GM21367 (cell line): ENCODE measurements at regions not wholly inside any gene's neighbourhood (a gene's known extent, or its start where the extent isn't known, plus 50 kb on each side); places are given as distances from the start of the nearest gene placed in this dataset.

Experiments
- ATAC-seq: cut with Tn5 transposase; IDR thresholded peaks from one replicate; pipeline ENCODE4 v1.9.1; 2021; ENCODE audit not compliant: unreplicated experiment

GRCh38 chr4:110878413-110878812 is 255.5 kb upstream of the PITX2 start:
- no peak for ATAC-seq

GRCh38 chr4:110878956-110879355 is 256.1 kb upstream of the PITX2 start:
- no peak for ATAC-seq

GRCh38 chr4:110886270-110886669 is 263.4 kb upstream of the PITX2 start:
- no peak for ATAC-seq

- ATAC-seq: no peak
These were observed 264.0 kb upstream of the PITX2 start for GRCh38 chr4:110886856-110887255.

GRCh38 chr4:110897784-110898183 is 274.9 kb upstream of the PITX2 start:
- no peak for ATAC-seq

GRCh38 chr4:110898290-110898689 is 275.4 kb upstream of the PITX2 start:
- ATAC-seq: peak; percentile 93

- ATAC-seq: no peak
These were observed 277.4 kb upstream of the PITX2 start for GRCh38 chr4:110900213-110900769.

GRCh38 chr4:110902500-110902899 is 279.6 kb upstream of the PITX2 start:
- no peak for ATAC-seq

- ATAC-seq: no peak
These were observed 281.7 kb upstream of the PITX2 start for GRCh38 chr4:110904435-110905065.

GRCh38 chr4:110905367-110905766 is 282.5 kb upstream of the PITX2 start:
- no peak for ATAC-seq

- ATAC-seq: no peak
These were observed 285.0 kb upstream of the PITX2 start for GRCh38 chr4:110907801-110908313.

GRCh38 chr4:110914791-110915190 is 291.9 kb upstream of the PITX2 start:
- ATAC-seq: no peak

GRCh38 chr4:110915301-110915700 is 292.4 kb upstream of the PITX2 start:
- ATAC-seq: no peak

GRCh38 chr4:110916505-110916904 is 293.6 kb upstream of the PITX2 start:
- no peak for ATAC-seq

GRCh38 chr4:110917835-110918234 is 295.0 kb upstream of the PITX2 start:
- ATAC-seq: no peak

GRCh38 chr4:110920990-110921389 is 298.1 kb upstream of the PITX2 start:
- no peak for ATAC-seq

GRCh38 chr4:110924761-110925160 is 301.9 kb upstream of the PITX2 start:
- no peak for ATAC-seq

- ATAC-seq: no peak
These were observed 304.0 kb upstream of the PITX2 start for GRCh38 chr4:110926841-110927400.

- no peak for ATAC-seq
These were observed 310.5 kb upstream of the PITX2 start for GRCh38 chr4:110933341-110933740.

- no peak for ATAC-seq
These were observed 321.6 kb upstream of the PITX2 start for GRCh38 chr4:110944501-110944900.

- ATAC-seq: no peak
These were observed 322.7 kb upstream of the PITX2 start for GRCh38 chr4:110945600-110945999.

- no peak for ATAC-seq
These were observed 326.7 kb upstream of the PITX2 start for GRCh38 chr4:110949542-110949941.

- no peak for ATAC-seq
These were observed 327.9 kb upstream of the PITX2 start for GRCh38 chr4:110950731-110951130.
